Nephron progenitor cell (in vitro differentiated cells): ENCODE measurements at regions not wholly inside any gene's neighbourhood (a gene's known extent, or its start where the extent isn't known, plus 50 kb on each side); places are given as distances from the start of the nearest gene placed in this dataset.
"Not testable (repeated sequence)": the region's sequence is repeated elsewhere in the genome, so short reads cannot be mapped to it uniquely, and the experiment has no call there.

Experiments used
- DNase-seq: peaks from one replicate; pipeline ENCODE4 v3.0.0; 2021
- H3K27ac Mint-ChIP-seq: 2 replicates; pipeline ENCODE4 v1.8.0; 2021; ENCODE audit warnings: mild to moderate bottlenecking, moderate library complexity, mixed read lengths
- H3K27me3 Mint-ChIP-seq: 2 replicates; pipeline ENCODE4 v1.8.0; 2021; ENCODE audit warnings: mild to moderate bottlenecking, low read depth, mixed read lengths; ENCODE audit not compliant: poor library complexity
- H3K36me3 Mint-ChIP-seq: 2 replicates; pipeline ENCODE4 v1.8.0; 2021; ENCODE audit warnings: low read depth, mixed read lengths
- H3K4me1 Mint-ChIP-seq: 2 replicates; pipeline ENCODE4 v1.8.0; 2021; ENCODE audit warnings: mixed read lengths
- H3K4me3 Mint-ChIP-seq: 2 replicates; pipeline ENCODE4 v1.8.0; 2021; ENCODE audit warnings: mild to moderate bottlenecking, moderate library complexity, mixed read lengths
- H3K9me3 Mint-ChIP-seq: 2 replicates; pipeline ENCODE4 v1.8.0; 2021; ENCODE audit warnings: mild to moderate bottlenecking, moderate library complexity, mixed read lengths
- TF ChIP-seq, protein P1 (sequence below): fragments of 200-600 bp; sonication (generic); IDR thresholded peaks from 2 replicates; pipeline ENCODE4 v1.5.0; 2021; ENCODE audit warnings: antibody characterized with exemption

DNA sequence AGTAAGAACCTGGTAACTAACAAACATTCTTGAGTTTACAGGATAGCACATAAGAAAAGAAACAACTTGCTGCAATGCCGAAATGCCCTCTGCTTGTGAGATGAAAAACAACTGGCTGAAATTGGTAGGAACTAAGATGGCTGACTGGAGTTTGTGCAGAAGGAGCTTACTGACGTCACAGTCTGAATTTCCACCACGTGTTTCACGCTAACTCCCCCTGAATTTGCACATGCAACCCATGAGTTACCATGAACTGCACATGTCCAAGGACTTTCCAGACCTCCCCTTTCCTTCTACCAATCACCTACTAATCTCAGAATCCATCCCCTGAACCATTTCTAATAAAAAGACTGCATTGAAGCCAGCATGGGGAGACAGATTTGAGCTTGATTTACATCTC is 86.3 kb upstream of the KCND2 start:
- DNase-seq = no peak
- no peak overlapping the region for H3K27ac Mint-ChIP-seq
- no peaks in the 10 kb centered on the region for H3K9me3 Mint-ChIP-seq
- no peaks in the 10 kb centered on the region for H3K4me1 Mint-ChIP-seq
- H3K36me3 Mint-ChIP-seq = no peaks in the 10 kb centered on the region
- no peak overlapping the region for H3K4me3 Mint-ChIP-seq
- TF ChIP-seq, protein P1, sequence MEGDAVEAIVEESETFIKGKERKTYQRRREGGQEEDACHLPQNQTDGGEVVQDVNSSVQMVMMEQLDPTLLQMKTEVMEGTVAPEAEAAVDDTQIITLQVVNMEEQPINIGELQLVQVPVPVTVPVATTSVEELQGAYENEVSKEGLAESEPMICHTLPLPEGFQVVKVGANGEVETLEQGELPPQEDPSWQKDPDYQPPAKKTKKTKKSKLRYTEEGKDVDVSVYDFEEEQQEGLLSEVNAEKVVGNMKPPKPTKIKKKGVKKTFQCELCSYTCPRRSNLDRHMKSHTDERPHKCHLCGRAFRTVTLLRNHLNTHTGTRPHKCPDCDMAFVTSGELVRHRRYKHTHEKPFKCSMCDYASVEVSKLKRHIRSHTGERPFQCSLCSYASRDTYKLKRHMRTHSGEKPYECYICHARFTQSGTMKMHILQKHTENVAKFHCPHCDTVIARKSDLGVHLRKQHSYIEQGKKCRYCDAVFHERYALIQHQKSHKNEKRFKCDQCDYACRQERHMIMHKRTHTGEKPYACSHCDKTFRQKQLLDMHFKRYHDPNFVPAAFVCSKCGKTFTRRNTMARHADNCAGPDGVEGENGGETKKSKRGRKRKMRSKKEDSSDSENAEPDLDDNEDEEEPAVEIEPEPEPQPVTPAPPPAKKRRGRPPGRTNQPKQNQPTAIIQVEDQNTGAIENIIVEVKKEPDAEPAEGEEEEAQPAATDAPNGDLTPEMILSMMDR = no peak
- no peaks in the 10 kb centered on the region for H3K27me3 Mint-ChIP-seq

DNA sequence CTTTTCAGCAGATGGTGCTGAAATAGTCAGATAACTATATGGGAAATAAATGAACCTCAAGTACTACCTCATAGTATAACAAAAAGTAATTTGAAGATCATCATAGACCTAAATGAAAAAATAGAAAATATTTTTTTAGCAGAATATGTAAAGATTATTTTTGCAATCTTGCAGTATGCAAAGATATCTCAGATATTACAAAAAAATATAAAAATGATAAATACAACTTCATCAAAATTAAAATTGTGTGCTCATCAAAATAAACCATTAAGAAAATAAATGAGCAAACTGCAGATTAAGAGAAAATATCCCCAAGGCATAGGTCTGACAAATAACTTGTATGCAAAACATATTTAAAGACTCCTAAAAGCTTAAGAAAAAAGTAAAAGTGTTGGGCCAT is 83.4 kb upstream of the KCND2 start:
- Mint-ChIP-seq H3K4me3 (no peak overlapping the region), H3K27ac (no peak overlapping the region), H3K9me3 (no peaks in the 10 kb centered on the region), H3K36me3 (no peaks in the 10 kb centered on the region), H3K4me1 (no peaks in the 10 kb centered on the region), H3K27me3 (no peaks in the 10 kb centered on the region)
- TF ChIP-seq, protein P1 = no peak
- DNase-seq = no peak

DNA sequence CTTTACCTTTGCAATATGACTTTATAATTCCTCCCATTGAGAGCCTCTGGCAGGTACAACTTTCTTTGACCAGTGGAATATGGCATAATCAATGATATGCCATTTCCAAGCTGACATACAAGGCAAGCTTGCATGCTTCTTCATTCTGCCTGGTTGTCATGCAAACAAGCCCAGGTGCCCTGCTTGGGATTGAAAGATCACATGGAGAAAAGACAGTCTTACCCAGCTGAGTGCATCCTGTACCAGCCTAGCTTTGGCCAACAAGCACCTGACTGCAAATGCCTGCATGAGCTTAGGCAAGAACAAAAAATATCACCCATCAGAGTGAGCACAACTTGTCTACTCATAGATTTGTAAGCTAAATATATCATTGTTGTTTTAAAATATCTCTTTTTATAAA is 82.9 kb upstream of the KCND2 start:
- Mint-ChIP-seq H3K4me1 (no peaks in the 10 kb centered on the region), H3K27me3 (no peaks in the 10 kb centered on the region)
- DNase-seq = no peak

DNA sequence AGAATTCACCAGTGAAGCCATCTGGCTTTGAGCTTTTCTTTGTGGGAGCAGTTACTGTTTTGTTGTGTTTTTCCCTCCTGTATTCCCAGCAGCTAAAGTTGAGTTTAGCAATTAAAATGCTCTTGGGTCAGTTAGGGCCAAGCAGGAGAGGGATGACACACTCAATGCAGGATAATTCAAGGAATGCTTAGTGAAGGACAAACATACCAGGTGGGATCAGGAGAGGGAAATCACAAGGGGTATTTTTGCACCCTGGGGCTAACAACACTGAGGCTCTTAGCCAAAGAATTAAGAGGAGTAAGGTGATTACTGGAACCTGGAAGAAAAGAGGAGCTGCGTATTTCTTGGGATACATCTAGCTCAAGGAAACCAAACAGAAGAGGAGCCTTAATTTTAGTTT is 82.4 kb upstream of the KCND2 start:
- TF ChIP-seq, protein P1 = no peak
- DNase-seq = no peak
- Mint-ChIP-seq H3K4me3 (no peak overlapping the region), H3K9me3 (no peaks in the 10 kb centered on the region), H3K27me3 (no peaks in the 10 kb centered on the region), H3K27ac (no peak overlapping the region), H3K4me1 (no peaks in the 10 kb centered on the region), H3K36me3 (no peaks in the 10 kb centered on the region)

More for the DNA sequence above, 82.9 kb upstream of the KCND2 start:
- TF ChIP-seq, protein P1 = no peak
- H3K9me3 Mint-ChIP-seq = no peaks in the 10 kb centered on the region
- no peaks in the 10 kb centered on the region for H3K36me3 Mint-ChIP-seq
- no peak overlapping the region for H3K27ac Mint-ChIP-seq
- no peak overlapping the region for H3K4me3 Mint-ChIP-seq

DNA sequence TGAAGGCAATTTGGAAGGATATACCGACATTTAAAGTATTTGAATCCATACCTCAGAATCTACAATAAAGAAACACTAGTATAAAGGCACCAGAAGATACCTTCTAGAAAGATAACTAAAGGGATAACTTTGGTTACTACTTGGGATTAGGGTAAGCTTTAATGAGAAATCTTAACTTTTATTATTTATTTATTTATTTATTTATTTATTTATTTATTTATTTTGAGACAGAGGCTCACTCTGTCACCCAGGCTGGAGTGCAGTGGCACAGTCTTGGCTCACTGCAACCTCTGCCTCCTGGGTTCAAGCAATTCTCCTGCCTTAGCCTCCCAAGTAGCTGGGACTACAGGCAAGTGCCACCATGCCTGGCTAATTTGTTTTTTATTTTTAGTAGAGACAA is 81.6 kb upstream of the KCND2 start:
- H3K36me3 Mint-ChIP-seq, H3K4me1 Mint-ChIP-seq, H3K27me3 Mint-ChIP-seq, H3K9me3 Mint-ChIP-seq, H3K27ac Mint-ChIP-seq, DNase-seq, H3K4me3 Mint-ChIP-seq: not testable (repeated sequence)

DNA sequence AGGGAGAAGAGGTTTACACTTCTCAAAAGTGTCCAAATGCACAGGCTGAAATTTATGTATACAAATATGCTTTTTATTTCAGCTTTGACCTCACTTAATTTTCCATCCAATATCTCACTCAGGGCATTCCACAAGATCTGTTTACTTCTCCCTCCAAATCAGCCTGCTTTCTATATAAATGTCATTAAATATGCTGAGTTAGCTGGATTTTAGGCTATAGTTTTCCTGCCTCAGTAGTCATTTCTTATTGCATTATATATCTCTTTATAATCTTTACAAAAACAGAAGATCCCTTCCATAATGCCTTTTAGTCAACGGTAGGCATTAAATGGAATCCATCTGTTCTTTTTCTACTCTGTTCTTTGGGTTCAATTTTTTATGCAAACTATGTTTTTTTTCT is 71.7 kb upstream of the KCND2 start:
- H3K27me3 Mint-ChIP-seq = peaks cover 2% of the 10 kb centered on the region
- H3K9me3 Mint-ChIP-seq = no peaks in the 10 kb centered on the region
- no peak overlapping the region for H3K4me3 Mint-ChIP-seq
- H3K27ac Mint-ChIP-seq = no peak overlapping the region
- H3K4me1 Mint-ChIP-seq = no peaks in the 10 kb centered on the region
- TF ChIP-seq, protein P1 = no peak
- H3K36me3 Mint-ChIP-seq = no peaks in the 10 kb centered on the region
- no peak for DNase-seq
